GM12878 (cell line): ENCODE measurements at regions not wholly inside any gene's neighbourhood (a gene's known extent, or its start where the extent isn't known, plus 50 kb on each side); places are given as distances from the start of the nearest gene placed in this dataset.

ENCODE experiments used
- ATAC-seq: fragments of 200-7000 bp; cut with Tn5 transposase; 3 replicates; pipeline ENCODE4 v1.9.1; 2020; ENCODE audit warnings: mild to moderate bottlenecking, moderate library complexity
- BruUV-seq: library from RNA; stranded (reverse); fragments of 400-500 nt; replicated peaks from 2 replicates; lab custom pipeline; 2021; lab: Mats Ljungman, UMichigan
- CTCF ChIA-PET: fragments of 300-600 bp; sonication (Branson Sonifier 250); formaldehyde crosslinking; extraction: SDS; loops from one replicate; lab custom pipeline; 2021; ENCODE audit warnings: inconsistent platforms; lab: Yijun Ruan, JAX
- POLR2A ChIA-PET: fragments of 350-600 bp; formaldehyde crosslinking; extraction: SDS; loops from one replicate; lab custom pipeline; 2021; ENCODE audit warnings: inconsistent platforms; lab: Charles Lee
- RAD21 ChIA-PET: fragments of 300-600 bp; sonication (Branson Sonifier 250); formaldehyde crosslinking; loops from one replicate; lab custom pipeline; 2023; ENCODE audit warnings: antibody characterized with exemption; ENCODE audit not compliant: unreplicated experiment; lab: Charles Lee
- SMC1A ChIA-PET: fragments of 300-600 bp; sonication (Branson Sonifier 250); formaldehyde crosslinking; loops from one replicate; lab custom pipeline; 2023; ENCODE audit not compliant: unreplicated experiment, uncharacterized antibody; lab: Charles Lee
- DNase-seq: peaks from one replicate; pipeline ENCODE4 v3.0.0-alpha.2; 2011; ENCODE audit warnings: low read depth, low spot score
- FAIRE-seq: peaks from 3 replicates; lab custom pipeline; 2011; peaks lifted over from hg19 to GRCh38; lab: Jason Lieb, UNC
- H2AFZ ChIP-seq: 2 replicates; pipeline ENCODE4 v1.6.0; 2011; ENCODE audit warnings: low read depth, low read length, control low read depth; ENCODE audit not compliant: control insufficient read depth
- H3K27ac ChIP-seq: 2 replicates; pipeline ENCODE4 v1.5.1; 2011; ENCODE audit warnings: control low read depth; ENCODE audit not compliant: control insufficient read depth, insufficient read depth
- H3K27me3 ChIP-seq, 2 experiments: replicated peaks in 1 of 2; 2 replicates each; pipeline versions ENCODE4 v1.6.0 to v1.6.1; 2011; ENCODE audit warnings: low read length in 1 of 2; ENCODE audit not compliant: control insufficient read depth in 2 of 2, insufficient read depth in 2 of 2
- H3K36me3 ChIP-seq, 2 experiments: 2 replicates each; pipeline ENCODE4 v1.5.1; 2011; ENCODE audit warnings: low read length in 1 of 2; ENCODE audit not compliant: control insufficient read depth in 2 of 2, insufficient read depth in 2 of 2
- H3K4me1 ChIP-seq: 2 replicates; pipeline ENCODE4 v1.6.1; 2011; ENCODE audit warnings: mild to moderate bottlenecking, low read length, moderate library complexity, mixed read lengths; ENCODE audit not compliant: control insufficient read depth, insufficient read depth
- H3K4me2 ChIP-seq: 2 replicates; pipeline ENCODE4 v1.6.0; 2011; ENCODE audit warnings: control low read depth; ENCODE audit not compliant: control insufficient read depth, insufficient read depth
- H3K4me3 ChIP-seq: fragments of 200-600 bp; sonication (generic); 2 replicates; pipeline ENCODE4 v1.5.1; 2016
- H3K79me2 ChIP-seq: 2 replicates; pipeline ENCODE4 v1.6.0; 2011; ENCODE audit warnings: low read length; ENCODE audit not compliant: control insufficient read depth, insufficient read depth
- H3K9ac ChIP-seq: 2 replicates; pipeline ENCODE4 v1.8.0; 2011; ENCODE audit warnings: low read length, control low read depth, mixed read lengths; ENCODE audit not compliant: control insufficient read depth, insufficient read depth
- H3K9me3 ChIP-seq: replicated peaks from 3 replicates; pipeline ENCODE4 v1.5.1; 2011; ENCODE audit warnings: mild to moderate bottlenecking, low read length; ENCODE audit not compliant: control insufficient read depth, insufficient read depth
- H4K20me1 ChIP-seq: 2 replicates; pipeline ENCODE4 v1.6.0; 2011; ENCODE audit not compliant: control insufficient read depth, insufficient read depth
- BRCA1 ChIP-seq: IDR thresholded peaks from 2 replicates; pipeline ENCODE4 v1.6.1; 2011; ENCODE audit warnings: low read depth, low read length, improper control_type of control experiment
- E2F8 ChIP-seq: fragments of 450-650 bp; IDR thresholded peaks from 2 replicates; pipeline ENCODE4 v1.6.1; 2018; ENCODE audit warnings: mild to moderate bottlenecking, low read depth, moderate library complexity; ENCODE audit not compliant: partially characterized antibody
- EP300 ChIP-seq, 2 experiments: fragments of 150-350 bp in 1 of 2; IDR thresholded peaks; 2 replicates each; pipeline ENCODE4 v1.6.1; 2011 to 2012; ENCODE audit warnings: low read depth in 2 of 2, low read length in 2 of 2, borderline replicate concordance in 1 of 2, improper control_type of control experiment in 1 of 2, inconsistent platforms in 1 of 2; ENCODE audit not compliant: control insufficient read depth in 1 of 2
- NBN ChIP-seq: fragments of 450-650 bp; IDR thresholded peaks from 2 replicates; pipeline ENCODE4 v1.6.1; 2016
- NR2C2 ChIP-seq: IDR thresholded peaks from 2 replicates; pipeline ENCODE4 v1.6.1; 2011; ENCODE audit warnings: borderline replicate concordance, low read depth; ENCODE audit not compliant: control insufficient read depth, insufficient read length
- PKNOX1 ChIP-seq: fragments of 450-650 bp; IDR thresholded peaks from 2 replicates; pipeline ENCODE4 v1.6.1; 2016; ENCODE audit warnings: mild to moderate bottlenecking
- RAD51 ChIP-seq: fragments of 450-650 bp; IDR thresholded peaks from 2 replicates; pipeline ENCODE4 v1.6.1; 2016; ENCODE audit warnings: moderate library complexity, mild to moderate bottlenecking, inconsistent platforms
- RBBP5 ChIP-seq: fragments of 200-600 bp; sonication (generic); conservative IDR thresholded peaks from 2 replicates; pipeline ENCODE4 v1.6.1; 2016
- SKIL ChIP-seq: fragments of 450-650 bp; IDR thresholded peaks from 2 replicates; pipeline ENCODE4 v1.6.1; 2017; ENCODE audit warnings: mild to moderate bottlenecking, low read depth, inconsistent platforms; ENCODE audit not compliant: poor library complexity, severe bottlenecking
- ZBTB33 ChIP-seq: fragments of 450-650 bp; IDR thresholded peaks from 2 replicates; pipeline ENCODE4 v1.6.1; 2017; ENCODE audit warnings: mild to moderate bottlenecking
- WGBS: methylation state at CpG from one replicate; pipeline ENCODE4 v1.1.6; 2016; ENCODE audit warnings: low lambda C conversion rate; ENCODE audit not compliant: insufficient replicate concordance, insufficient coverage; ENCODE audit errors: missing lambda C conversion rate; 5-methylcytosine and 5-hydroxymethylcytosine counted together
- in situ Hi-C: fragments of 300-500 bp; cut with MboI; formaldehyde crosslinking; loops from 9 replicates; pipeline ENCODE4 v1.14.3; 2018; ENCODE audit warnings: mixed read lengths
- intact Hi-C: fragments of 100-400 bp; cut with micrococcal nuclease; formaldehyde crosslinking; loops from one replicate; pipeline ENCODE4 v1.14.2; 2022; ENCODE audit not compliant: unreplicated experiment
- TF ChIP-seq, protein P1 (sequence below): IDR thresholded peaks from 2 replicates; pipeline ENCODE4 v1.6.1; 2011; ENCODE audit warnings: low read depth, mild to moderate bottlenecking, low read length, moderate library complexity, borderline replicate concordance; ENCODE audit errors: extremely low read depth
- TF ChIP-seq, protein P2 (sequence below): fragments of 450-650 bp; conservative IDR thresholded peaks from 2 replicates; pipeline ENCODE4 v1.6.1; 2017; ENCODE audit warnings: mild to moderate bottlenecking, moderate library complexity

GRCh38 chr12:78792052-78792698, 72.4 kb upstream of the SYT1 start:
- Histone ChIP-seq H3K9ac (no peak overlapping the region), H3K27me3 (no peaks in the 10 kb centered on the region), H3K4me3 (no peak overlapping the region), H3K9me3 (no peaks in the 10 kb centered on the region), H3K4me1 (no peaks in the 10 kb centered on the region), H3K36me3 (no peaks in the 10 kb centered on the region), H4K20me1 (no peaks in the 10 kb centered on the region), H3K79me2 (no peaks in the 10 kb centered on the region), H3K27ac (no peak overlapping the region), H3K4me2 (no peak overlapping the region), H2AFZ (no peak overlapping the region)
- intact Hi-C loops, result no loop called here
- 18% methylated on average over 6 of the region's 6 CpGs for WGBS
- ATAC-seq (no peak), FAIRE-seq (no peak), DNase-seq (no peak)
- RAD21 ChIA-PET, result no interaction called here
- in situ Hi-C loops, result no loop called here
- POLR2A ChIA-PET, result no interaction called here
- CTCF ChIA-PET, result no interaction called here
- SMC1A ChIA-PET, result no interaction called here
- no TSS peak for BruUV-seq
- TF ChIP-seq NR2C2, result no peak
- no peak for TF ChIP-seq NBN
- no peak for TF ChIP-seq ZBTB33
- no peak for TF ChIP-seq E2F8
- TF ChIP-seq, protein P1, sequence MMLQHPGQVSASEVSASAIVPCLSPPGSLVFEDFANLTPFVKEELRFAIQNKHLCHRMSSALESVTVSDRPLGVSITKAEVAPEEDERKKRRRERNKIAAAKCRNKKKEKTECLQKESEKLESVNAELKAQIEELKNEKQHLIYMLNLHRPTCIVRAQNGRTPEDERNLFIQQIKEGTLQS, result no peak
- TF ChIP-seq, protein P2, sequence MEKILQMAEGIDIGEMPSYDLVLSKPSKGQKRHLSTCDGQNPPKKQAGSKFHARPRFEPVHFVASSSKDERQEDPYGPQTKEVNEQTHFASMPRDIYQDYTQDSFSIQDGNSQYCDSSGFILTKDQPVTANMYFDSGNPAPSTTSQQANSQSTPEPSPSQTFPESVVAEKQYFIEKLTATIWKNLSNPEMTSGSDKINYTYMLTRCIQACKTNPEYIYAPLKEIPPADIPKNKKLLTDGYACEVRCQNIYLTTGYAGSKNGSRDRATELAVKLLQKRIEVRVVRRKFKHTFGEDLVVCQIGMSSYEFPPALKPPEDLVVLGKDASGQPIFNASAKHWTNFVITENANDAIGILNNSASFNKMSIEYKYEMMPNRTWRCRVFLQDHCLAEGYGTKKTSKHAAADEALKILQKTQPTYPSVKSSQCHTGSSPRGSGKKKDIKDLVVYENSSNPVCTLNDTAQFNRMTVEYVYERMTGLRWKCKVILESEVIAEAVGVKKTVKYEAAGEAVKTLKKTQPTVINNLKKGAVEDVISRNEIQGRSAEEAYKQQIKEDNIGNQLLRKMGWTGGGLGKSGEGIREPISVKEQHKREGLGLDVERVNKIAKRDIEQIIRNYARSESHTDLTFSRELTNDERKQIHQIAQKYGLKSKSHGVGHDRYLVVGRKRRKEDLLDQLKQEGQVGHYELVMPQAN, result no peak
- TF ChIP-seq EP300 (IDR thresholded peaks at IDR 0.05; ENCODE audit: borderline replicate concordance in 1 of 2, control insufficient read depth in 1 of 2, low read depth in 2 of 2, low read length in 2 of 2), result no peak
- no peak for TF ChIP-seq BRCA1
- TF ChIP-seq PKNOX1, result no peak
- TF ChIP-seq SKIL, result no peak
- no peak for TF ChIP-seq RBBP5
- TF ChIP-seq RAD51, result no peak
